Neural cell (in vitro differentiated cells): ENCODE measurements at regions not wholly inside any gene's neighbourhood (a gene's known extent, or its start where the extent isn't known, plus 50 kb on each side); places are given as distances from the start of the nearest gene placed in this dataset.

Experiments used
- CTCF ChIP-seq: fragments of 450-650 bp; IDR thresholded peaks from 2 replicates; pipeline ENCODE4 v1.5.1; 2014; ENCODE audit warnings: antibody characterized with exemption, mild to moderate bottlenecking, moderate library complexity; ENCODE audit not compliant: poor library complexity, severe bottlenecking
- EP300 ChIP-seq: fragments of 450-650 bp; conservative IDR thresholded peaks from 2 replicates; pipeline ENCODE4 v1.6.1; 2014; ENCODE audit warnings: antibody characterized with exemption, mild to moderate bottlenecking, moderate library complexity; ENCODE audit not compliant: poor library complexity, severe bottlenecking
- EZH2 ChIP-seq: fragments of 200-600, 300-800 bp; shearing (Covaris generic), sonication (generic); IDR thresholded peaks from 2 replicates; pipeline ENCODE4 v1.6.1; 2014; ENCODE audit warnings: antibody characterized with exemption, low read length, borderline replicate concordance, mild to moderate bottlenecking; ENCODE audit not compliant: insufficient read depth, poor library complexity, severe bottlenecking
- MXI1 ChIP-seq: fragments of 450-650 bp; conservative IDR thresholded peaks from 2 replicates; pipeline ENCODE4 v1.6.1; 2014; ENCODE audit warnings: antibody characterized with exemption, mild to moderate bottlenecking; ENCODE audit not compliant: poor library complexity, severe bottlenecking
- POLR2AphosphoS5 ChIP-seq: IDR thresholded peaks from 2 replicates; pipeline ENCODE4 v1.6.1; 2012
- RAD21 ChIP-seq: fragments of 450-650 bp; conservative IDR thresholded peaks from 2 replicates; pipeline ENCODE4 v1.6.1; 2014; ENCODE audit warnings: antibody characterized with exemption, mild to moderate bottlenecking, moderate library complexity
- REST ChIP-seq: IDR thresholded peaks from 2 replicates; pipeline ENCODE4 v1.6.1; 2012; ENCODE audit warnings: borderline replicate concordance
- SMC3 ChIP-seq: fragments of 450-650 bp; conservative IDR thresholded peaks from 2 replicates; pipeline ENCODE4 v1.6.1; 2014; ENCODE audit warnings: antibody characterized with exemption, mild to moderate bottlenecking, moderate library complexity; ENCODE audit not compliant: poor library complexity

- TF ChIP-seq CTCF = no peak
- no peak for TF ChIP-seq POLR2AphosphoS5
- TF ChIP-seq SMC3 = no peak
- TF ChIP-seq EP300 = no peak
- TF ChIP-seq REST = no peak
- no peak for TF ChIP-seq RAD21
- no peak for TF ChIP-seq MXI1
- no peak for TF ChIP-seq EZH2
Observed at GRCh38 chr13:105703843-105704242, 831.6 kb downstream of the EFNB2 start.
